GM12874 (cell line): ENCODE measurements at regions not wholly inside any gene's neighbourhood (a gene's known extent, or its start where the extent isn't known, plus 50 kb on each side); places are given as distances from the start of the nearest gene placed in this dataset.

ENCODE experiments used
- CTCF ChIP-seq: IDR thresholded peaks from 2 replicates; pipeline ENCODE4 v1.5.1; 2011; ENCODE audit warnings: low read depth, mild to moderate bottlenecking, control low read depth, low read length, moderate library complexity; ENCODE audit not compliant: insufficient read depth

- no peak for TF ChIP-seq CTCF
Observed at GRCh38 chr6:137808836-137809315, 58.2 kb upstream of the TNFAIP3 start.

DNA sequence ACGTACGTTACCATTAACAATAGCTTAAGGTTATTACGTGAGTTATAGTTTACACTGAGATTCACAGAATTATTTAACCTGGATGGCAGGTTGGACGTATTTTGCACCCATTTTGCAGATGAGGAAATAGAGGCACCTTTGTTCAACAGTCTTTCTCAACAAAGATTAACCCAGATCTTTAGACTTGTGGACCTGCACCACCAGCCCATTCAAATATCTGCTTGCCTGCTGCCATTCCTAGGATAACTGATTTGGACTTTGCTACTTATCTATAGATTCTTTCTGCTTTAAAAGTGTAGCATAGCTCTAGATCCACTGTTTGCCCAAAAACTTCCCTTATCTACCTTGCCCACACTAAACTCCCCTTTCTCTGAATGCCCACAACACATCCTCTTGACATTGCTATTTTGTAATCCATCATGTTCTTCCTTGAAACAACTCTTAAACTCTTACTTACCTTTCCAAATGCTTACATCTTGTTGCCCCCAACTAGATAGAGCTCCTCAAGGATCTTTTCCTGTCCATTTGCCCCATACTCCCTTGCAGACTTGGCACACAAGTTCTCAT, 56.4 kb upstream of the TNFAIP3 start:
- TF ChIP-seq CTCF: no peak

DNA sequence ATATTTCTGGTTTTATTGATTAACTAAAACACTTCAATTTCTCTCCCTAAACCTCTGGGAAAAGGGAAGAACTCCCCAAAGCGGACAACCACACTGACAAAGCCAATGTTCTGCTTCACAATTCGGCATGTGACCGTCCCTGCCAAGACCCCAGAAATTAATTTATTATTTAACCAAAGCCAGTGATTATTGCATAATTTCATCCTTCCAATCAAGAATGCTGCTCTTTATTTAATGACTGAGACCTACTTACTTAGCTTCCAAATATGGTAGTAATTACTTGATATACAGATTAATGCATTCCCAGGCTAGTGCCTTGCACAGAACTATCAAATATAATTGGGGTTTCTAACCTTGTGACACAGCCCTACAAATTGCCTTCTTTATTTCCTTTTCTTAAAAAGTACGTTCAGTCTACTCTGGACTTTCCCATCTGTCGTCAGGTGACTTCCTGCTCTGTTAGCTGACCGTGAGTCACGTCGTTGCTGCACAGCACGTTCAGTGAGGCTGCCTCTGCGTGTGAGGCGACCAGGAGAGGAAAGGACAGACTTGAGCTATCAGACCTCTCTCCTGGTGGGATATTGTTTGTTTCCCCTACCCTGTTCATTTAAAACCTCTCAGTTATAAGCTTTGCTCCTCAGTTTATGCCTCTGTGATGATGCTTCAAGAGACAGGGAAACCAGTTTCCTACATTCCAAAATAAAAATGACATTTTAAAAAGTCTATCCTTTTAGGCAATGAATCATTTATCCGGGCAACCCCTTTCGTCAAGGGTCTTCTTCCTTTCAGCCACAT, 55.7 kb upstream of the TNFAIP3 start:
- TF ChIP-seq CTCF: no peak

GRCh38 chr6:137811916-137812553, 55.0 kb upstream of the TNFAIP3 start:
- no peak for TF ChIP-seq CTCF

DNA sequence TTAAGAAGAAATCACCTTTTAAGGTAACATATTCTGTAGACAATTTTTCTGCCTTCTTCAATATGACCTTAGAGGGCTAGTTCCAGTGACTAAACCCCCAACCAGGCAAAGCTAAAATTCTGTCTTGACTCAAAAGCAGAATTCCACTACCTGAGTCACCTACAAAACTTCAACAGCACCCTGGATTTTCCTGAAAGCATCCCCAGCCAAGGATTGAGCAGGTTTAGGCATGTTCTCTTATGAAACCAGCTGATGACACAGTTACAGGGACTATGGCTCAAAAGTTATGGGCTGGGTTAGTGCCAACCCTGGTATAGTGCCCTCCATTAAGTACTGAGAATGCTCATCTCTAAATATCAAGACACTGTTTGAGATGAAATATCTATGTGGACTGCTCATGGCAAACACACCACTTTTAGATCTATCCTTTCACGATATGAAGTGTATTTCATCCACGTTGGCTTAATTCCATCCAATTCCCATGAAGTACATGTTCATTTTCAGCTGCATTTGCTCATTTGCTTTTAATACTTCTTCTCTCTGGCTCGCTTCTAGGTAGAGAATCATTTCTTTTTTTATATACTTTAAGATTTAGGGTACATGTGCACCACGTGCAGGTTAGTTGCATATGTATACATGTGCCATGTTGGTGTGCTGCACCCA, 53.6 kb upstream of the TNFAIP3 start:
- TF ChIP-seq CTCF: no peak

GRCh38 chr6:137815692-137816091, 51.4 kb upstream of the TNFAIP3 start:
- TF ChIP-seq CTCF: no peak

- no peak for TF ChIP-seq CTCF
Observed at GRCh38 chr6:137816133-137816579, 50.9 kb upstream of the TNFAIP3 start.
